Activated naive CD8-positive, alpha-beta T cell treated with anti-CD3 and anti-CD28 coated beads, Interleukin-2, amount 50 U/mL, for 16 hours (primary cell): ENCODE measurements at regions not wholly inside any gene's neighbourhood (a gene's known extent, or its start where the extent isn't known, plus 50 kb on each side); places are given as distances from the start of the nearest gene placed in this dataset.

Source experiments
- DNase-seq: peaks from one replicate; pipeline ENCODE4 v3.0.0-alpha.2; 2020; ENCODE audit warnings: low read depth, low spot score

DNA sequence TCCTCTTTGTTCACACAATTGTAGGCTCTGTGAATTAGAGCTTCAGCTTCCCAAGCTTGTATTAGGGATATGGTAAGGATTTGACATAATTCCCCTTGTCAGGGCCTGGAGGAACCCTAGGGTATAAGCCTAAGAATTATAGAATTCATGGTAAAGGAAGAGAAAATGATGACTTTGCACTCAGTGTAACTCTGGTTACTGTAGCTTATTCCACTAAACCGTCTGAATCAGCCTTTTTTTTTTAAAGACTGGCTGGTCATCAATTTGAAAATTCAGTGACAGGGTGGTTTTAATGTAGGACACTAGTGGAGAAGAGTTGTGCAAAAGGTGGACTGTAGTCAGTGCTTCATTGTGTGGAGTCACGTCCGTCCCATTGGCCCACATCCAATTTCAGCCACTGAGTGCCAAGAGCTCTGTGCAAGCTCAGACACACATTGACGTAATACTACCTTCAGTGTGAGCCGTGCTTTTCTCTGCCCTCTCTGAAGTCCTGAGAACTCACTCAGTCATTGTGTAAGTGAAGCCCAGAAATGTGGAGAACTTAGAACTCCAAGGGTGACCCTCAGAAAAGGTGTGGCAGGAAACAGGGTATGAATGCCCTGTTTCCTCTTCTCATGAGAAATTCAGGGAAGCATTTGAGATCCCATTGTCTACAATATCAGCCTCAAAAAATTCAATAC, 449.8 kb downstream of the C4orf33 start:
- DNase-seq: no peak

DNA sequence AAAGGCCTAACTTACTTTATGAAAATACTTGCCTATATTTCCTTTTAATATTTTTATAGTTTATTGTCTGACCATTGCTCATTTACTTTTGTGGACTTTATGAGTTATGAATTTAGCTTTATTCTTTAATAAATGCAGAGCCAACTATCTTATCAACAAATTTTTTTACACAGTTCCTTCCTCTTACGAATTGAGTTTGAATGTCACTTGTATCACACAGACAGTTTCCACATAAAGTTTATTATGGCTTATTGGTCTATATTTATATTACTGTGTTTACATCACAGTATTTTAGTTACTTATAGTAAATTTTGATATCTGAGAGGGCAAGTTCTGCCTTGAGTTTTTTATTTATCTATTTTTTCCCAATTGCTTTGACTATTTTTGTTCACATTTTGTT, 450.6 kb downstream of the C4orf33 start:
- no peak for DNase-seq

DNA sequence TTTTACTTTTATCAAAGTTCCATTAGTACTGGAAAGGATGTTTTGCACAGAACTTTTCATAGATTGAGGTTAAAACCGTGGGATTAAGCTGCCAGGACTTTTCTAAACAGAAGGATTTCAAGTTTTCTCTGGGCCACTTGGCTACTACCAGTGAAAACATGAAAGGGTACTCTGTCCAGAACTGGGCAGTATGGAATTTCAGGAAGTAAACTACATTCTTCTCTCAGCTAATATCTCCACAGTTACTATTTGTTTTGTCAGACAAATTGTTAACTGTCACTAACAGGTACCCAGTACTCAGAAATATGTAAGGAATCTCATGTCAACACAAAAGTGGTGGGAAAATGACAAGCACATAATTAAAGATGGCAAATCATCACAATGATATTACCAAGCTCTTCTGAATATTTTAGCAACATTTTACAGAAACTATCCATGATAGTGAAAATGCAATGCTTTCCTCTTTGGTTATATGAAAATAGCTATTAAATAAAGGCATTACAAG, 454.4 kb downstream of the C4orf33 start:
- DNase-seq: no peak

DNA sequence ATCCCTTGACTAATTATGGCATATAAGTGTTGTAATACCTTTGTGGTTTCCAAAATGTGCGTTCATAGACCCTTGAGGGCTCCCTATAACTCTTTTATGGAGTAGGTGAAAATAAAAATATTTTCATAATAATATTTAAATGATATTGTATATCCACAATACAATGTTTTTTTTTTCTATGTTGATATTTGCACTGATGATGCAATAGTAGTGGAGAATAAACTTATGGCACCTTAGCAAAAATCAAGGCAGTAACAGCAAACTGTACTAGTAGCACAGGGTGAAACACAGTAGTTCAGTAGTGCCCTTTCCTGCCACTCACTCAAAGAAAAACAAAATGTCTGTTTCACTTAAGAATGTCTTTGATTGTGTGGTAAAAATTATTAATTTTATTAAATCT, 465.3 kb downstream of the C4orf33 start:
- DNase-seq: no peak

DNA sequence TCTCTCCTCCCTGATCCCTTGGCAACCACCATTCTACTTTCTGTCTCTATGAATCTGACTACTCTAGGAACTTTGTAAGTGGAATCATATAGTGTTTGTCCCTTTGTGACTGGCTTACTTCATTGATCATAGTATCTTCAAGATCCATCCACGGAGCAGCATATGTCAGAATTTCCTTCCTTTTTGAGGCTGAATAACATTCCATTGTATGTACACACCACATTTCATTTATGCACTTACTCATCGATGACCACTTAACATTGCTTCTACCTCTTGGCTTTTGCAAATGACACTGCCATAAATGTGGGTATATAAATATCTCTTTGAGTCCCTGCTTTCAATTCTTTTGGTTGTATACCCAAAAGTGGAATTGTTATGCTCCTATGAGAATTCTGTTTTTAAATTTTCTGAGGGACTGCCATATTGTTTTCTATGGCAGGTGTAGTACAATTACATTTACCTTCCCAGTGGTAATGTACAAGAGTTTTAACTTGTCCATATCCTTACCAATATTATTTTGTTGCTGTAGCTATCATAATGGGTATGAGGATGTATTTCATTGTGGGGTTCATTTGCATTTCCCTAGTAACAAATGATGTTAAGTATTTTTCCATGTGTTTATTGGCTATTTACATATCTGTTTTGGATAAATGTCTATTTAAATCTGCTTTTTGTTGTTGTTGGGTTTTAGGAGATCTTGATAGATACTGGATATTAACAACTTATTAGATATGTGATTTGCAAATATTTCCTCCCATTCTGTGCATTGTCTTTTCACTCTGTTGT, 466.1 kb downstream of the C4orf33 start:
- no peak for DNase-seq

DNA sequence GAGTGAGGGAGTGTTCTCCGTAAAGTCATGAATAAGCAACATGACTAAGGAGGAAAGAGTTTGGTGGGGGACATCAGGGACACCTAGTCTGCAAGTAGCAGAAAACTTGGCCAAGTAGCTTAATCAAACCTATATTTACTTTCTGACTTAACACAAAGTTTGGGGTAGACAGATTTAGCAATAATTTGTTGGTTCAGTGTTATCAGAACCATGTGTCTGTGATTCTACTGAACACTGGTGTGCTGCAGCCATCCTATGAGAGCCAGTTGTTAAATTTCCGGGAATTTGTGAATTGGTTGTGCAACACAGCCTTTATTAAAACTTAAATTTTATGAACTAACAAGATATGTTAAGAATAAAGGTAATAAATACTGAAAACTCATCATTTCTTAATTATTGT, 469.3 kb downstream of the C4orf33 start:
- DNase-seq: no peak

DNA sequence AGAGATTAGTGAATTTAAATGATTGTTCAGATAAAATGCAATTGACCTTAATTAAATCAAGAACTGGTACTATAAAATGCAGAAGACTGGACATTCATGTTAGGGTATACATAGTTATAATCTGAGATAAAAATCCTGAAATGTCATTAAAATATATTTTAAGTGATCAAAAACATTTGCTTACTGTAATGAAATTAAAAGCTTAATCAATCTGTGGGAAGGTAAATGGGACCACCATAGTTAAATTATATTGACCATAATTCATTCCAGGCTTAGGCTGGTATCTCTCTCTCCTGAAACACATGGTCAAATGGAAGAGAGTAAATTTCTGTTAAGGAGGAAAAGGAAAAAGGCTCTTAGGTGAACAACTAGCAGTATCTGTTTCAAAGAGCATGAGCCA, 474.4 kb downstream of the C4orf33 start:
- no peak for DNase-seq

DNA sequence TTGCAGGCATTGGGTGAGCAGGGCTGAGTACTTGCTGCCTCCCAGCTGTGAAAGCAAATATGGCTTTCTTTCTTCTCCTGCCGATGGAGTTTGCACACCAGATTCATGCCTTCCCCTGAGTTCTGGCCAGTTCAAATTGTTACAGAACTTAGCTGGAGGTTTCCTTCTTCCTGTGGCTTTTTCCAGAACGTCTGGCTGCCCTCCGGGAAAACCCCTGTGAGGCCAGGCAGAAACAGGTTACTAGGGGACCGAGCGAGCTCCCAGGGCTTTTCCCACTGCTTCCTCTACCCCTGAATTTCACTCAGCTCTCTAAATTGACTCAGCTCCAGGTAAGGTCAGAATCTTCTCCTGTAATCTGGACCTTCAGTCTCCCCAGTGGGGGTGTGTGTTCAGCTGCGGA, 482.4 kb downstream of the C4orf33 start:
- no peak for DNase-seq

DNA sequence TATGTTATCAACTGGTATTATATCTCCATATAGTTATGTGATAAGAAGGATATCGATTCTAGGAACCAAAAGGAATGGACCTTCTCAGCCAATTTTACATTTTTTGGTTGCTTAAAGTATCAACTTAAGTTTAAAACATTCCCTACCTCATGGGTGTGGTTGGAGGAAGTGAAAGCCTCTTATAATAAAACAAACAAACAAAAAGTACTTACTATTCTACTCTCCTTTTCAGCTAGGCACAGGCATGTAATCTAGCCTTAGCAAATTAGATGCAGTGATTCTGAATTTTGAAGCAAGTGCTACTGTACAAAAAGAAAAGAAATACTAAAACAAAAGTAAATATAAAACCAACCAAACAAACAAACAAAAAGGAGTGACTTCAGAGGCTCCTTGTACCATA, 485.4 kb downstream of the C4orf33 start:
- DNase-seq: no peak

DNA sequence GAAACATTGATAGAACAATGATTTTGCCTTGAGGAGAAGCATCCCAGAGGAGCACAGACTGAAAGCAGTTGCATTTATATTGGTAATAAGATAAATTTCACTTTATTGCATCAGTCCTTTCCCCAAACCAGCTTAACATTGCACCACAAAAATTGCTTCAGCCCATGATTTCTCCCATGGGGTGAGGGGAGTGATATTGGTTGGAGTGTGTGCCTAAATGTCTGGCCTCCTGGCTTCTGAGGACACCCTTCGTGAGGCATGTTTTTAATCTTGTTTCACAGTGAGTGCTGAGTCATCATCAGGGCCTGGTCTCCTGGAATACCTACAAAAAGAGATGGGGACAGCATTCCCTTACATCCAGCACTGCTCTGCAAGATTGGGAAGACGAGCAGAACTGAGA, 487.9 kb downstream of the C4orf33 start:
- no peak for DNase-seq

DNA sequence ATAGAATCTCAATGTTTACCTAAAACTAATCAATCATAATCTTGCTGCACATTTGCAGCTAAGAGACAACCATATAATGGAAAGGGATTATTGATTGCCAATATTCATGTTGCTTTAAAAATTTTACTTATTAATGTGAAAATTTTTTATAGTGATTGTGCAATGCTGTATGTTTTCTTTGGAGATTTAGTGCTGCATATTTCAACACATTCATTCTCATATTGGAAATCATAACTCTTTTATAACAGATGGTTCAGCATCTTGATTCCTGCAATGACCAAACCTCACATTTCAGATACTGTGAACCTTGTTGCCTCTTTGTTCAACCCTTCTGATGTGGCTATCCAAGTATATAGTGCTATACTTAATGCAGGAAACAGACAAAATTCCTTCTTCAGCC, 502.6 kb downstream of the C4orf33 start:
- DNase-seq: no peak

DNA sequence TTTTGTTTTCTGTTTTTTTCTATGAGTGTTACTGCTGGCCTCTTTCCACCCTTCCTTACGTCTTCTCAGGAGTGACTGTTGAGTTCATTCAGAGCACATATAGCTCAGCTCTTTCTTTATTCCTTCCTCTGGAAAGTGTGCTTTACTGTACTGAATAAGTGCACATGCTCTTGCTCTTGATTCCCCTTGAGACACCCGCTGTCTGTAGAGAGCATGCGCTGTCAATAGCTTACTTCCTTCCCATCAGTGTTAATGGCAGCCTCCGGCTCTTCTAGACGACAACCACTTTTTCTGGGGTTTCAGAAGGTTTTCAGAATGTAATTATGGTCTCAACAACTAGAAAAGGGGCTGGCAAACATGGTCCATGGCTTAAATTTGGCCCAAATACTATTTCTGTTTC, 504.9 kb downstream of the C4orf33 start:
- no peak for DNase-seq

DNA sequence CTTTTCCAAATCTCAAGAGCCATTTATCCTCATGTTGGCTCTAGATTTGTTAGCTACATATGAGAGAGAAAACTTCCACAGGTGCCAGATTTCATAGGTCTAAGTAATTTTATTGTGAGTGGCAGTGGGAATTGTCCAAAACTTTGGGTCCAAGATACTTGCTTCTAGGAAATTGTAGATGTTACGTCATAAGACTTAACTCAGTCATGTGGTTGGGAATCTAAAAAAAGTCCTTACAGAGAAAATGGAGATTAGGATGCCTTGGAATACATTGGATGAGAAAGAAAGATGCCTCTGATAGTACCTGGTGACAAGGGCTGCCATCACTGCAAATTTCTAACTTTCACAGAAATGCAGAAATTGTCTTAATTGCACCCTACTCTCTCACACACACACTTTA, 506.5 kb downstream of the C4orf33 start:
- no peak for DNase-seq

DNA sequence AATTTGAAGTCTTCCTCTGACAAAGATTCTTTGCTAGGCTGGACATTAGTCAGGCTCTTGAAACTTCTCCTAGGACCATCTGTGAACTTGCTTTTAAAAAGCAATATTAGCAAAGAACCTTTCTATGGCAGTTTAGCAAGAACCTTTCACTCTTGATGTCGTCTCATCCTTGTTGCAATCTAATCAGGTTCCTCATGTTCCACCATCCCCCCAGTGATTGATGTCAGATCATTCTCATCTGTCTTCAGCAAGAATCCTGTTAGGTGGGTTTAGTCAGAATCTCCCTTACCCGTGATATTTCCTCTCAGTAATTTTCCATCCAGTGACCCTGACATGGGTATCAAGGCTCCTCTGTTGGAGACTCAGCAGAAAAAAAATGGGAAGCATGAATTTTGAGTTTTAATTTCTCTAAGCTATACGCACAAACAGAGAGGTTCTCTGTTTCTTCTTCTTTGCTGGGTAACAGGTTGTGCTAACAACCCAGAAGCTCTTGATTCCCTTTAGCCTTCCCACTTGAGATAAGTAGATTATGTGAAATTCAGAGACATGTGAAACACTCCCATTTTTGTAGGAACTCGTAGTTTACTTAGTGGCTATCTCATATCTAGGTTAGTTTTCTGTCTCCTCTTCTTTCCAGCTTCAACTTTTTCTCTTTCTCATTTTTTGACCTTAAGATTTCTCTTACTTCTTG, 507.4 kb downstream of the C4orf33 start:
- DNase-seq: no peak

DNA sequence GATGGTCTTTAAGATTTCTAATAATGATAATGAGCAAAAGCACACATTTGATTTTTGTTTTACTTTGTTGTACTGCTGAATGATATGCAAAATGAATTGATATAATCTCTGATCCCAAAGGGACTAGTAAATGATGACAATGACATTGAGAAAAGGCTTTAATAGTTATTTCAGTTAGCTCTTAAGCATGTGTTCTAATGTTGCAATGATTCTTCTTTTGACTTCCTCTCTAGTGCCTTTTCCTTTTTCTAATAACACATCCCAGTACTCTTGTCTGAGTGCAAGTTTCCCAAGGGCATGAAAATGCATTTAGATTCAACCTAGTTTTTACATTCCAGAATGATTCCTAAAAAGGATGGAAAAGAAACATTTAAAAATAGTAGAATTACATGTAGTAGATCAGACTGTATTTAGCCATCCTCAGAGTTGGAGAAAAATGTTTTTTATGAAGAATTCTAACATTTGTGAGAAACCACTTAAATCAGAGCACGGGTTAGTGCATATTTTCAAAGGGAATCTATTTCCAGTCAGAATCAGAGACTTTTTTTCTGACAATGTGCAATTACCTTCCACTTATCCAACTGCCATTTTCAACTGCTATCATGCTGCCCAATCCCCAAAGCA, 508.8 kb downstream of the C4orf33 start:
- DNase-seq: no peak

DNA sequence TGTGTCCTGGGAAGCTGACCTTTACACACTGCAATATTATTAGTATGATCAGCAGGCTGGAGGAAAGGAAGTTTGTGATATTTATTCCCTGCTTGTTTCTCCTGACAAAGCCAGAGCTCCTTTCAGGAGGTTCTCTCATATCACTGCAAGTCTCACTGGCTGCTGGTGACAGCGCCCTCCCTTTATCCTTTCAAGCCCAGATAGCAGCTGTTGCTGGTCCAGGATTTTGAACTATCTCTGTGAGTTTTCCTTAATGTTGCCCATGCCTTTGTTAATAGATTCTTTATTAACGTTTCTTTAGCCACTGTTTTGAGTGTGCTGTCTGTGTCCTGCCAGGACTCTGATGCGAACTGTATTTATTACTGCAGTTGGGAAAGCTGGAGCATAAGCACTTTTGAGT, 518.7 kb downstream of the C4orf33 start:
- DNase-seq: no peak

DNA sequence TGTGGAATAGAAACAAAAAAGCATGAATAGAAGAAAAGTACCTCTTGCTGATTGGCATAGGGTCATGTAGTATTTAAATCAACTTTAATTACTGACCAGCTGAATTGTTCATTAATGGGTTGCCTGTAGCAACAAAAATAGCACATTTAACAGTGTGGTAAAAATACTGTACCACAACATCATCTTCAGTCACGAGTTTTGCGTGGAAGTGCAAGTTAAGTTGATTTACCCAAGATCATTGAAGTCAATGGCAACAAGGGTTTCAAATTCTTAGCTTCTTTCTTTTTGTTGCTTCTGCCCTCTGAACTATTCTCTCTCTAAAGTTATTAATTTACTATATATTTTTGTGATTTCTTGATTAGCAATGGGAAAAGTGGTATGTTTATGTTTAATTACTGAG, 526.6 kb downstream of the C4orf33 start:
- DNase-seq: no peak

DNA sequence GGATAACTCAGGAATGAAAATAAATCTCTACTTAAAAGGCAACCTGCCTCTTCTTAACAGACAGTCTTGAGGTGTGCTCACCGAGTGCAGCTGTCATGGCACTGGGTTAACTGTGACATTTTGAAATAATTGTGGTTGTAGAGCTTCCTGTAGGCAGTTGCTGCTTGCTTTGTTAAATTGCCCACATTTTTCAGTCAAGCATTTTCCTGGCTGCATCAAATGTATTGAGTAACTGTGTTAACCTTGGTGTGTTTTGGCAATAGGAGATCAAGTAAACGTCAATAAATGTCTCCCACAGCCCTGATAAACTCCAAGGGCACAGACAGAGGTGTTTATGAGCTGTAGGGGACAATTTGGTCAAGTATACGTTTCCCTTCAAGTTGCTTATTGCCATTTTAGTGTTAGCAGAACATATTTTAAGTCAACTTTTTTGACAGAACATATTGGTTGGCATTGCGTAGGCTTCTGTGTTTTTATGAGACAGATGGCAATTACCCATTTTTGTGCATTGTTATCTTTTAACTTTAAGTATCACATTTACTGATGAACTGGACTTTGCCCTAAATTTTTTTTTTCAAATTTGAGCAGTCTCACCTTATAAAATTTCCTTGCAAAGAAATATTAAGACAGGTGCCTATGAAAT, 527.4 kb downstream of the C4orf33 start:
- DNase-seq: no peak

DNA sequence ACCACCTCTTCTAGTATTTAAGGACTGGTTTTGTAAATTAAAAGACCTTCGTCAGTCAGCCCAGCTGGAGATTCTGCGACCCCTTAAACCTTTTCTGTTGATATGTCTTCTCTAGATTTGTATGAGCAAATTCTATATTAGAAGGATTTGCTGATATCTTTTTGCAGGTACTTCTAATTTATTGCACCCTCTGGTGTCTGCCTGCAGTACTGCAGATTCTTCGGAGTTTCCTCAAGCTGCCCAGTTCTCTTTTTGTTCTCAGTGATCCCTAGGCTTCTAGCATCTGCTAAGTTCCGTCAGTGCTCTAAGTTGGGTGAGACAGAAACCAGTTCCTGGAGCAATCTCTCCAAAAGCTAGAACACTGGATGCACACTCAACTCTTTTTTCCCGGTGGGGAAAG, 545.2 kb downstream of the C4orf33 start:
- DNase-seq: no peak

DNA sequence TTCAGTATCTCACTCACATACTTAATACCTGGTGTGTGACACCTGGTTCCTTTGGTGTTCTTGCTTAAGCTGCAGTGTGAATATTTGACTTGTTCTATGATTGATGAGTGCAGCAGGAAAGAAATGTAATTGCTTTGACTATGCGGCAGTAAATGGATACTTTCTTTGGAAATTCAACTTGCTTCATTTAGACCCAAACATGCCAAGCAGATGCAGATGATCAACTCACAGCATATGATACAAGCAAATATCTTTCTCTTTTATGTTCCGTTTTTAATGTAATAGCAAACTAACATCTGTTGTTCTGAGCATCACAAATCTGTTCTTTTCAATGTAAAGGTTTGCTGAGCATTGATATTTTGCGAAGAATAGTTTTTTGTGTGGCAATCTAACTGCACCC, 549.5 kb downstream of the C4orf33 start:
- no peak for DNase-seq

DNA sequence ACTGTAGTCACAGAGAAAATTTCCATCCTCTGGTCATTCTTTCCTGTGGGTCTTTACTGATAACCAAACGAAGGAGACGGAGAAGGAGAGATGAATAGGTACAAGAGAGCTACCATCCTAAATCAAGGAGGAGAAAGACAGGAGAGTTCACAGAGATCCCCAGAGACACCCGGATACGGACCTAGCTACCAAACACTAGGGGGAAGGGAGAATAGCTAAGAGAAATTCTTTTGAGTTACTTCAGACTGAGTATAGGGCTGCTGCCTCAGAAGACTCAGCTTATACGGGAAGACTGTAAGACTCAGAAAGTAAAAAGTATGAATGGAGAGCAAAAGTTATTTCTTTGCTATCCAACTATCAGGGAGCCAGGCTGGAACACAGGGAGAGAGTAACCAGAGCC, 572.1 kb downstream of the C4orf33 start:
- DNase-seq: no peak

DNA sequence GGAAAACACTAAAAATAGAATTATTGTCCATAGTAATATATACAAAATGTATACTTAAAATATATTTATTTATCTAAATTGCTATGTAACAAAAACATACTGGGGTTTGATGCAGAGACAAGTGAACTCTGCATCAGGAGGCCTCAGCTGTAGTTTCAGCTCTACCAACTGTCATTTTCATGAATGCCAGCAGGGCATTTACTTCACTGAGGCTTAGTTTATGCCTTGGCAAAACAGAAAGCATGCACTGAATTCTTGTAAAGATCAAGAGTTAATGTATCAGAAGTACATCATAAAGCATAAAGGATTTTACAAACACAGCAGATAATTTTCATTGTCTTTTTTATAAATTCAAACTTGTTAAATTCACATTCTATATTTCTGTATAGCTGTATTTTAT, 577.0 kb downstream of the C4orf33 start:
- DNase-seq: no peak
